CD4-positive, alpha-beta T cell (primary cell): ENCODE measurements at regions not wholly inside any gene's neighbourhood (a gene's known extent, or its start where the extent isn't known, plus 50 kb on each side); places are given as distances from the start of the nearest gene placed in this dataset.

Experiments used
- ATAC-seq: fragments of 200-7000 bp; cut with Tn5 transposase; one replicate; pipeline ENCODE4 v1.10.0; 2022; ENCODE audit warnings: mild to moderate bottlenecking; ENCODE audit not compliant: poor library complexity
- CTCF ChIA-PET: fragments of 350-600 bp; sonication (Branson Sonifier 250); formaldehyde crosslinking; loops from one replicate; lab custom pipeline; 2021; ENCODE audit warnings: antibody characterized with exemption, inconsistent platforms; lab: Charles Lee
- POLR2A ChIA-PET: fragments of 350-600 bp; sonication (Branson Sonifier 250); formaldehyde crosslinking; loops from one replicate; lab custom pipeline; 2021; ENCODE audit warnings: antibody characterized with exemption, inconsistent platforms; lab: Charles Lee
- DNase-seq, 14 experiments: peaks; one replicate each; pipeline ENCODE4 v3.0.0-alpha.2; 2013 to 2020; ENCODE audit warnings: mixed read lengths in 2 of 14
- H3K27ac ChIP-seq, 2 donors: one replicate each; pipeline versions ENCODE4 v1.5.1 to v1.7.0; 2013; ENCODE audit warnings: low read length in 2 of 2, low read depth in 1 of 2, mild to moderate bottlenecking in 1 of 2
- H3K27me3 ChIP-seq, 2 experiments: 1 replicate in 1 of 2; 2 replicates in 1 of 2; pipeline versions ENCODE4 v1.6.1 to v1.7.0; 2013; ENCODE audit warnings: low read length in 2 of 2, control low read depth in 1 of 2, mild to moderate bottlenecking in 1 of 2, moderate library complexity in 1 of 2; ENCODE audit not compliant: insufficient read depth in 2 of 2, control insufficient read depth in 1 of 2
- H3K36me3 ChIP-seq: one replicate; pipeline ENCODE4 v1.6.1; 2013; ENCODE audit warnings: low read length, control low read depth; ENCODE audit not compliant: insufficient read depth
- H3K4me1 ChIP-seq: one replicate; pipeline ENCODE4 v1.6.1; 2013; ENCODE audit warnings: low read length, control low read depth; ENCODE audit not compliant: insufficient read depth
- H3K4me3 ChIP-seq: one replicate; pipeline ENCODE4 v1.5.1; 2013; ENCODE audit warnings: mild to moderate bottlenecking, low read length, moderate library complexity
- H3K9me3 ChIP-seq, 2 experiments: 1 replicate in 1 of 2; 2 replicates in 1 of 2; pipeline versions ENCODE4 v1.6.1 to v1.7.0; 2013; ENCODE audit warnings: low read length in 2 of 2, mild to moderate bottlenecking in 2 of 2, control low read depth in 1 of 2, moderate library complexity in 1 of 2; ENCODE audit not compliant: control insufficient read depth in 1 of 2, insufficient read depth in 1 of 2
- H3K27ac Mint-ChIP-seq: one replicate; pipeline ENCODE4 v1.8.0; 2020; ENCODE audit warnings: mixed read lengths
- H3K27me3 Mint-ChIP-seq: one replicate; pipeline ENCODE4 v1.8.0; 2021; ENCODE audit warnings: mixed read lengths
- H3K36me3 Mint-ChIP-seq: one replicate; pipeline ENCODE4 v1.8.0; 2021; ENCODE audit warnings: low read depth, mixed read lengths
- H3K4me1 Mint-ChIP-seq: one replicate; pipeline ENCODE4 v1.8.0; 2021; ENCODE audit warnings: low read depth, mixed read lengths
- H3K4me3 Mint-ChIP-seq: one replicate; pipeline ENCODE4 v1.8.0; 2020; ENCODE audit warnings: mild to moderate bottlenecking, mixed read lengths
- H3K9me3 Mint-ChIP-seq: one replicate; pipeline ENCODE4 v1.8.0; 2020; ENCODE audit warnings: mixed read lengths
- intact Hi-C, 2 experiments: fragments of 100-400 bp; cut with DNase I in 1 of 2; cut with micrococcal nuclease in 1 of 2; formaldehyde crosslinking; loops; one replicate each; pipeline versions ENCODE4 v1.15.1 to v1.9.0; 2023 to 2025; cut with DNase I, micrococcal nuclease
- TF ChIP-seq, protein P1 (sequence below): fragments of 200-600 bp; IDR thresholded peaks from one replicate; pipeline ENCODE4 v1.8.0; 2022; ENCODE audit warnings: antibody characterized with exemption, mild to moderate bottlenecking

DNA sequence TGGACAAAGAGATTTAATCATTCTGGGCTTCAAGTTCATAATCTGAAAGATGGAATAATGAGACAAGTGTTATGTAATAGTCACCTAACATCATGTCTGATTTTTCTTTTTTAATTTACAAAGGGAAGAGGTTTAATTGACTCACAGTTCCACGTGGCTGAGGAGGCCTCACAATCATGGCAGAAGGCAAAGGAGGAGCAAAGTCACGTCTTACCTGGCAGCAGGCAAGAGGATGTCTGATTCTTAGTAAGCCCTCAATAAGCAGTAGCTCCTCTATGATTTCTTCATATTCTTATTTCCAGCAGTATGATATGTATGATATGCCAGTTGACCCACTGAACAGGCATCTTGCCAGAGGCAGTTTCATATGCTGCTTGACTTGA lies 152.7 kb downstream of the S1PR1 start:
- H3K9me3 ChIP-seq = peaks cover 0 to 6% of the 10 kb centered on the region in 2 experiments
- H3K27me3 Mint-ChIP-seq = no peaks in the 10 kb centered on the region
- intact Hi-C loops = no loop called here
- TF ChIP-seq, protein P1, sequence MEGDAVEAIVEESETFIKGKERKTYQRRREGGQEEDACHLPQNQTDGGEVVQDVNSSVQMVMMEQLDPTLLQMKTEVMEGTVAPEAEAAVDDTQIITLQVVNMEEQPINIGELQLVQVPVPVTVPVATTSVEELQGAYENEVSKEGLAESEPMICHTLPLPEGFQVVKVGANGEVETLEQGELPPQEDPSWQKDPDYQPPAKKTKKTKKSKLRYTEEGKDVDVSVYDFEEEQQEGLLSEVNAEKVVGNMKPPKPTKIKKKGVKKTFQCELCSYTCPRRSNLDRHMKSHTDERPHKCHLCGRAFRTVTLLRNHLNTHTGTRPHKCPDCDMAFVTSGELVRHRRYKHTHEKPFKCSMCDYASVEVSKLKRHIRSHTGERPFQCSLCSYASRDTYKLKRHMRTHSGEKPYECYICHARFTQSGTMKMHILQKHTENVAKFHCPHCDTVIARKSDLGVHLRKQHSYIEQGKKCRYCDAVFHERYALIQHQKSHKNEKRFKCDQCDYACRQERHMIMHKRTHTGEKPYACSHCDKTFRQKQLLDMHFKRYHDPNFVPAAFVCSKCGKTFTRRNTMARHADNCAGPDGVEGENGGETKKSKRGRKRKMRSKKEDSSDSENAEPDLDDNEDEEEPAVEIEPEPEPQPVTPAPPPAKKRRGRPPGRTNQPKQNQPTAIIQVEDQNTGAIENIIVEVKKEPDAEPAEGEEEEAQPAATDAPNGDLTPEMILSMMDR = no peak
- H3K27ac ChIP-seq = no peak overlapping the region
- H3K4me1 ChIP-seq = no peaks in the 10 kb centered on the region
- H3K4me3 Mint-ChIP-seq = no peak overlapping the region
- H3K27me3 ChIP-seq = no peaks in the 10 kb centered on the region
- peaks cover 3% of the 10 kb centered on the region for H3K9me3 Mint-ChIP-seq
- no peaks in the 10 kb centered on the region for H3K36me3 Mint-ChIP-seq
- ChIA-PET POLR2A (no interaction called here), CTCF (no interaction called here)
- H3K27ac Mint-ChIP-seq = no peak overlapping the region
- H3K4me1 Mint-ChIP-seq = no peaks in the 10 kb centered on the region
- H3K36me3 ChIP-seq = no peaks in the 10 kb centered on the region
- DNase-seq (no peak), ATAC-seq (no peak)
- H3K4me3 ChIP-seq = no peak overlapping the region

DNA sequence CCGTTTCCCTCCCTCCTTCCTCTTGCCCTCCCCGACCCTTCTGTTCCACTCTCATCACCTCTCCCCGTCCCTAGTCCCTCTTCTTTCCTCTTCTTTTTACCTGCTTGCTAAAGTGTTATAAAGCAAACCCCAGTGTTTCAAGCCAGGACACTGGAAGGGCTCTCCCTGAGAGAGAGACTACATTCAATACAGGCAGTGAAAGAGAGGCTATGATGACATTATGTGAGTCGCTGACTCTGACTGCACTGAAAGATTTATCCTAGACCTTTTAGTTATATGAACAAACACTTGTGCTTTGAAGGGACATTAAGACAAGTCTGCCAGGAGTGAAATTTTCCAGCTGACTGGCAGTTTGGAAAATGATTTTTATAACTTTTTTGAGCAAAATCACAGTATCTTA lies 155.7 kb downstream of the S1PR1 start:
- no peak for ATAC-seq
- no peaks in the 10 kb centered on the region for H3K27me3 ChIP-seq
- POLR2A ChIA-PET = no interaction called here
- Mint-ChIP-seq H3K4me3 (no peak overlapping the region), H3K9me3 (no peaks in the 10 kb centered on the region), H3K27ac (no peak overlapping the region), H3K27me3 (no peaks in the 10 kb centered on the region), H3K4me1 (no peaks in the 10 kb centered on the region), H3K36me3 (no peaks in the 10 kb centered on the region)
- no peak for DNase-seq
- H3K27ac ChIP-seq = no peak overlapping the region
- CTCF ChIA-PET = no interaction called here
- H3K36me3 ChIP-seq = no peaks in the 10 kb centered on the region
- TF ChIP-seq, protein P1 = no peak
- H3K4me1 ChIP-seq = no peaks in the 10 kb centered on the region
- no peak overlapping the region for H3K4me3 ChIP-seq
- no peaks in the 10 kb centered on the region for H3K9me3 ChIP-seq
- intact Hi-C loops = no loop called here

DNA sequence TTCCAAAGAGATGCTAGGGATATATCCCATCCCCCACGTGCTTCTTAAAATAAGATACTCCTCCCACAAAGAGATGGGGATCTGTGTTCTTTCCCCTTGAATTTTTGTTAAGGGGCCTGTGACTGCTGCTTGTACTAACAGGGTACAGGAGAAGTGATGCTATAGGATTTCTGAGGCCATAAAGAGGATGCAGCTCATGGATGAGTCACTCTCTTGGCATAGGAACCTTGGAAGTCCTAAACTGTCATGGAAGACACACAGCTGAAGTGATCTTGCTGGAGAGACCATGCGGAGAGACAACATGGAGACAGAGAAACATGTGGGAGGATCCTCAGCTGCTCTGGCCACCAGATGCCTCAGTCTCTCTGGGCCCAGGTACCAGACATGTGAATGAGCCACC lies 157.2 kb downstream of the S1PR1 start:
- POLR2A ChIA-PET = no interaction called here
- Histone ChIP-seq H3K9me3 (no peaks in the 10 kb centered on the region), H3K27ac (no peak overlapping the region), H3K4me3 (no peak overlapping the region), H3K36me3 (no peaks in the 10 kb centered on the region), H3K27me3 (no peaks in the 10 kb centered on the region), H3K4me1 (no peaks in the 10 kb centered on the region)
- Mint-ChIP-seq H3K4me3 (no peak overlapping the region), H3K27me3 (no peaks in the 10 kb centered on the region), H3K9me3 (no peaks in the 10 kb centered on the region), H3K36me3 (no peaks in the 10 kb centered on the region), H3K27ac (no peak overlapping the region), H3K4me1 (no peaks in the 10 kb centered on the region)
- CTCF ChIA-PET = no interaction called here
- intact Hi-C loops = no loop called here
- DNase-seq = no peak
- TF ChIP-seq, protein P1 = no peak
- ATAC-seq = no peak
